ENCODE measurements at regions not wholly inside any gene's neighbourhood (a gene's known extent, or its start where the extent isn't known, plus 50 kb on each side); places are given as distances from the start of the nearest gene placed in this dataset.

- TF ChIP-seq MAFK (IDR thresholded peaks at IDR 0.05; ENCODE audit: low read depth, low read length) (no peak), SMC3 (IDR thresholded peaks at IDR 0.05; ENCODE audit: low read depth, low read length) (no peak), CTCF (conservative IDR thresholded peaks at IDR 0.05; ENCODE audit: low read depth, low read length) (no peak)
Measured at GRCh38 chr11:119859684-119860083, 130.7 kb upstream of the NECTIN1 start.

All from IMR-90 (cell line).